Thymus (tissue), 11 donors: ENCODE measurements at regions not wholly inside any gene's neighbourhood (a gene's known extent, or its start where the extent isn't known, plus 50 kb on each side); places are given as distances from the start of the nearest gene placed in this dataset.

ENCODE experiments used
- DNase-seq, 9 donors: peaks; one replicate each; pipeline ENCODE4 v3.0.0-alpha.2; 2013; ENCODE audit warnings: low spot score in 9 of 9, low read depth in 6 of 9, missing footprints in 1 of 9
- H3K27ac ChIP-seq, 2 donors: one replicate each; pipeline ENCODE4 v1.5.1; 2013; ENCODE audit warnings: control low read depth in 1 of 2, low read depth in 1 of 2, low read length in 1 of 2, mild to moderate bottlenecking in 1 of 2, moderate library complexity in 1 of 2
- H3K27me3 ChIP-seq, 2 donors: one replicate each; pipeline ENCODE4 v1.5.1; 2013; ENCODE audit warnings: low read length in 1 of 2; ENCODE audit not compliant: control insufficient read depth in 2 of 2, insufficient read depth in 1 of 2
- H3K36me3 ChIP-seq, 2 donors: one replicate each; pipeline ENCODE4 v1.5.1; 2013; ENCODE audit warnings: low read length in 1 of 2, mild to moderate bottlenecking in 1 of 2, moderate library complexity in 1 of 2; ENCODE audit not compliant: control insufficient read depth in 2 of 2, insufficient read depth in 2 of 2
- H3K4me1 ChIP-seq, 2 donors: one replicate each; pipeline ENCODE4 v1.5.1; 2013; ENCODE audit warnings: low read length in 2 of 2; ENCODE audit not compliant: control insufficient read depth in 2 of 2, insufficient read depth in 2 of 2
- H3K4me3 ChIP-seq, 2 donors: one replicate each; pipeline ENCODE4 v1.5.1; 2013; ENCODE audit warnings: low read length in 2 of 2, control low read depth in 1 of 2, mild to moderate bottlenecking in 1 of 2
- H3K9me3 ChIP-seq, 2 donors: one replicate each; pipeline ENCODE4 v1.5.1; 2013; ENCODE audit warnings: low read length in 1 of 2, mild to moderate bottlenecking in 1 of 2; ENCODE audit not compliant: control insufficient read depth in 2 of 2, insufficient read depth in 1 of 2
- WGBS: extraction: QIAGEN DNeasy Blood & Tissue Kit; methylation state at CpG from one replicate; pipeline ENCODE4 v1.1.7; 2013; 5-methylcytosine and 5-hydroxymethylcytosine counted together
- donor health status: healthy.

GRCh38 chr20:39654171-39654570 lies 692.0 kb downstream of the DHX35 start:
- Histone ChIP-seq H3K27me3 (peaks cover 0 to 2% of the 10 kb centered on the region in 2 donors), H3K36me3 (no peaks in the 10 kb centered on the region), H3K4me1 (no peaks in the 10 kb centered on the region), H3K4me3 (no peak overlapping the region), H3K27ac (no peak overlapping the region), H3K9me3 (no peaks in the 10 kb centered on the region)
- DNase-seq, result no peak
- 73% methylated on average over 4 of the region's 4 CpGs for WGBS

- no peak for DNase-seq
- Histone ChIP-seq H3K9me3 (no peaks in the 10 kb centered on the region), H3K36me3 (no peaks in the 10 kb centered on the region), H3K4me3 (no peak overlapping the region), H3K27ac (no peak overlapping the region), H3K4me1 (no peaks in the 10 kb centered on the region), H3K27me3 (peaks cover 0 to 2% of the 10 kb centered on the region in 2 donors)
- 48% methylated on average over 9 of the region's 9 CpGs for WGBS
These were observed 689.6 kb downstream of the DHX35 start for GRCh38 chr20:39651645-39652325.

GRCh38 chr20:39646874-39647413 lies 684.8 kb downstream of the DHX35 start:
- H3K4me1 ChIP-seq, result no peaks in the 10 kb centered on the region
- no peak overlapping the region for H3K4me3 ChIP-seq
- no peaks in the 10 kb centered on the region for H3K9me3 ChIP-seq
- H3K36me3 ChIP-seq, result no peaks in the 10 kb centered on the region
- no peak for DNase-seq
- no peak overlapping the region for H3K27ac ChIP-seq
- 82% methylated on average over 7 of the region's 7 CpGs for WGBS
- H3K27me3 ChIP-seq, result peaks cover 0 to under 1% of the 10 kb centered on the region in 2 donors

- H3K27me3 ChIP-seq, result no peaks in the 10 kb centered on the region
- DNase-seq, result no peak
- H3K4me3 ChIP-seq, result no peak overlapping the region
- no peak overlapping the region for H3K27ac ChIP-seq
- H3K36me3 ChIP-seq, result no peaks in the 10 kb centered on the region
- 40% methylated on average over 3 of the region's 3 CpGs for WGBS
- H3K9me3 ChIP-seq, result no peaks in the 10 kb centered on the region
- no peaks in the 10 kb centered on the region for H3K4me1 ChIP-seq
These were observed 683.0 kb downstream of the DHX35 start for GRCh38 chr20:39645131-39645530.

- WGBS, result 88% methylated on average over 1 of the region's 1 CpG
- Histone ChIP-seq H3K27ac (no peak overlapping the region), H3K4me3 (no peak overlapping the region), H3K36me3 (no peaks in the 10 kb centered on the region), H3K4me1 (no peaks in the 10 kb centered on the region), H3K9me3 (no peaks in the 10 kb centered on the region), H3K27me3 (no peaks in the 10 kb centered on the region)
- DNase-seq, result no peak
These were observed 681.1 kb downstream of the DHX35 start for GRCh38 chr20:39643292-39643691.

- Histone ChIP-seq H3K4me1 (no peaks in the 10 kb centered on the region), H3K4me3 (no peak overlapping the region), H3K9me3 (no peaks in the 10 kb centered on the region), H3K27me3 (no peaks in the 10 kb centered on the region), H3K27ac (no peak overlapping the region), H3K36me3 (no peaks in the 10 kb centered on the region)
- WGBS, result 94% methylated on average over 4 of the region's 4 CpGs
- DNase-seq, result no peak
These were observed 679.3 kb downstream of the DHX35 start for GRCh38 chr20:39641423-39641822.

GRCh38 chr20:39640147-39640546 lies 678.0 kb downstream of the DHX35 start:
- Histone ChIP-seq H3K36me3 (no peaks in the 10 kb centered on the region), H3K27me3 (no peaks in the 10 kb centered on the region), H3K9me3 (no peaks in the 10 kb centered on the region), H3K27ac (no peak overlapping the region), H3K4me3 (no peak overlapping the region), H3K4me1 (no peaks in the 10 kb centered on the region)
- DNase-seq, result no peak
- 97% methylated on average over 8 of the region's 8 CpGs for WGBS

GRCh38 chr20:39638731-39639130 lies 676.6 kb downstream of the DHX35 start:
- Histone ChIP-seq H3K27ac (no peak overlapping the region), H3K4me1 (no peaks in the 10 kb centered on the region), H3K36me3 (no peaks in the 10 kb centered on the region), H3K27me3 (no peaks in the 10 kb centered on the region), H3K9me3 (no peaks in the 10 kb centered on the region), H3K4me3 (no peak overlapping the region)
- no peak for DNase-seq
- 32% methylated on average over 2 of the region's 2 CpGs for WGBS

- Histone ChIP-seq H3K9me3 (no peaks in the 10 kb centered on the region), H3K27ac (no peak overlapping the region), H3K36me3 (no peaks in the 10 kb centered on the region), H3K27me3 (no peaks in the 10 kb centered on the region), H3K4me3 (no peak overlapping the region), H3K4me1 (no peaks in the 10 kb centered on the region)
- WGBS, result 75% methylated on average over 7 of the region's 7 CpGs
- no peak for DNase-seq
These were observed 671.5 kb downstream of the DHX35 start for GRCh38 chr20:39633689-39634088.
